RWPE2 (cell line): ENCODE measurements at regions not wholly inside any gene's neighbourhood (a gene's known extent, or its start where the extent isn't known, plus 50 kb on each side); places are given as distances from the start of the nearest gene placed in this dataset.

Experiments used
- ATAC-seq: fragments of 200-7000 bp; cut with Tn5 transposase; 3 replicates; pipeline ENCODE4 v1.9.1; 2021; ENCODE audit warnings: low read depth
- DNase-seq: peaks from one replicate; pipeline ENCODE4 v3.0.0-alpha.2; 2020; ENCODE audit warnings: low spot score
- H3K27ac ChIP-seq: fragments of 450-650 bp; 2 replicates; pipeline ENCODE4 v1.5.1; 2017; ENCODE audit warnings: mild to moderate bottlenecking; ENCODE audit not compliant: poor library complexity, severe bottlenecking
- H3K27me3 ChIP-seq: fragments of 250-450 bp; sonication (Bioruptor Pico); 2 replicates; pipeline ENCODE4 v1.5.1; 2021; ENCODE audit warnings: mild to moderate bottlenecking, moderate library complexity; ENCODE audit not compliant: insufficient read depth, poor library complexity, severe bottlenecking
- H3K36me3 ChIP-seq: fragments of 250-450 bp; sonication (Bioruptor Pico); 2 replicates; pipeline ENCODE4 v1.5.1; 2020; ENCODE audit warnings: low read depth, mild to moderate bottlenecking, moderate library complexity
- H3K4me1 ChIP-seq: fragments of 250-450 bp; sonication (Bioruptor Pico); 2 replicates; pipeline ENCODE4 v1.5.1; 2021; ENCODE audit warnings: mild to moderate bottlenecking, moderate library complexity; ENCODE audit not compliant: insufficient read depth, poor library complexity, severe bottlenecking
- H3K4me3 ChIP-seq: fragments of 250-450 bp; sonication (Bioruptor Pico); 2 replicates; pipeline ENCODE4 v1.5.1; 2021; ENCODE audit warnings: mild to moderate bottlenecking, moderate library complexity; ENCODE audit not compliant: severe bottlenecking
- H3K9me3 ChIP-seq: fragments of 250-450 bp; sonication (Bioruptor Pico); 2 replicates; pipeline ENCODE4 v1.5.1; 2021; ENCODE audit warnings: mild to moderate bottlenecking, moderate library complexity; ENCODE audit not compliant: severe bottlenecking
- TF ChIP-seq, protein P1 (sequence below): fragments of 450-650 bp; IDR thresholded peaks from one replicate; pipeline ENCODE4 v1.5.1; 2017; ENCODE audit warnings: mild to moderate bottlenecking, moderate library complexity; ENCODE audit not compliant: poor library complexity, severe bottlenecking

DNA sequence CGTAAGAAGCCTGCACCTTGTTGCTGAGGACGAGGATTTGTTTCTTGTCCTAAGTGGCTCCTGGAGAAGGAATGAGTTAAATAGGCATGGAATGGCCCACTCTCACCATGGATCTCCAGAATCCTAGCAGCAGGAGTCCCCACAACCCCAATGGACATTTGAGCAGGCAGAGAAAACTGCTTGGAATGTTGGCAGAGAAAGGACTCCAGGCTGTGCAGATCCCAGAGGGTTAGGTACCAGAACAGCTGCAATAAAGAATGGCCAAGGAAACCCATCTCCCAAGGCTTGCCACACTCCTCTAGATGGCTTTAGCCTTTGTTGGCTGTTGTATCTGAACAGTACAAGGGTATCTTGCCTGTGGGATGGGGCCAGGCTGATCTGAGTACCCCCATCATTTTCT lies 1415.7 kb upstream of the ADGRB3 start:
- H3K4me3 ChIP-seq, result no peak overlapping the region
- TF ChIP-seq, protein P1, sequence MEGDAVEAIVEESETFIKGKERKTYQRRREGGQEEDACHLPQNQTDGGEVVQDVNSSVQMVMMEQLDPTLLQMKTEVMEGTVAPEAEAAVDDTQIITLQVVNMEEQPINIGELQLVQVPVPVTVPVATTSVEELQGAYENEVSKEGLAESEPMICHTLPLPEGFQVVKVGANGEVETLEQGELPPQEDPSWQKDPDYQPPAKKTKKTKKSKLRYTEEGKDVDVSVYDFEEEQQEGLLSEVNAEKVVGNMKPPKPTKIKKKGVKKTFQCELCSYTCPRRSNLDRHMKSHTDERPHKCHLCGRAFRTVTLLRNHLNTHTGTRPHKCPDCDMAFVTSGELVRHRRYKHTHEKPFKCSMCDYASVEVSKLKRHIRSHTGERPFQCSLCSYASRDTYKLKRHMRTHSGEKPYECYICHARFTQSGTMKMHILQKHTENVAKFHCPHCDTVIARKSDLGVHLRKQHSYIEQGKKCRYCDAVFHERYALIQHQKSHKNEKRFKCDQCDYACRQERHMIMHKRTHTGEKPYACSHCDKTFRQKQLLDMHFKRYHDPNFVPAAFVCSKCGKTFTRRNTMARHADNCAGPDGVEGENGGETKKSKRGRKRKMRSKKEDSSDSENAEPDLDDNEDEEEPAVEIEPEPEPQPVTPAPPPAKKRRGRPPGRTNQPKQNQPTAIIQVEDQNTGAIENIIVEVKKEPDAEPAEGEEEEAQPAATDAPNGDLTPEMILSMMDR, result no peak
- no peak for ATAC-seq
- H3K4me1 ChIP-seq, result no peaks in the 10 kb centered on the region
- H3K9me3 ChIP-seq, result no peaks in the 10 kb centered on the region
- no peak for DNase-seq
- no peaks in the 10 kb centered on the region for H3K36me3 ChIP-seq
- no peak overlapping the region for H3K27ac ChIP-seq
- no peaks in the 10 kb centered on the region for H3K27me3 ChIP-seq

- DNase-seq (no peak), ATAC-seq (no peak)
- TF ChIP-seq, protein P1, result no peak
- H3K27me3 ChIP-seq, result no peaks in the 10 kb centered on the region
- no peak overlapping the region for H3K4me3 ChIP-seq
- no peaks in the 10 kb centered on the region for H3K4me1 ChIP-seq
- no peaks in the 10 kb centered on the region for H3K9me3 ChIP-seq
- H3K36me3 ChIP-seq, result no peaks in the 10 kb centered on the region
- no peak overlapping the region for H3K27ac ChIP-seq
Observed at GRCh38 chr6:67212584-67212983, 1422.5 kb upstream of the ADGRB3 start.

DNA sequence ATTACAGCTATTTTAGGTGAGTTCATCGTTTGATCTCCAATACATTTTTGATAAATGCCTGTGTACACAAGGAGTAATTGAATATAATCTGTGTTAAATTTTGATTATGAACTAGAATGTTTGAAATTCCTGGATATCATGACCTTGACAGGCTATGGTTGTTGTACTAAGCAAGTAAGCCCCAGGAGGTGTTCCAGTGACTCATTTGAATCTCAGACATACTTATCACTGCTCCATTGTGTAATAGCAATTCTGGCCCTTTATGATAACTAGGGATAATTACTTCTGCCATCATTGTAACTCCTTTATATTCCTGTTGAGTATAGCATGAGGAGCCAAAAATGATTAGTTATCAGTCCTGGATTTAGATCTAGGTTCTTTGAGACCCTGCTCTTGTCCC lies 1424.6 kb upstream of the ADGRB3 start:
- no peak overlapping the region for H3K27ac ChIP-seq
- no peaks in the 10 kb centered on the region for H3K9me3 ChIP-seq
- H3K36me3 ChIP-seq, result no peaks in the 10 kb centered on the region
- DNase-seq, result no peak
- ATAC-seq, result peak; percentile 56; the same call in 1 of the 3 replicates
- TF ChIP-seq, protein P1, result no peak
- no peaks in the 10 kb centered on the region for H3K4me1 ChIP-seq
- no peaks in the 10 kb centered on the region for H3K27me3 ChIP-seq
- H3K4me3 ChIP-seq, result no peak overlapping the region

DNA sequence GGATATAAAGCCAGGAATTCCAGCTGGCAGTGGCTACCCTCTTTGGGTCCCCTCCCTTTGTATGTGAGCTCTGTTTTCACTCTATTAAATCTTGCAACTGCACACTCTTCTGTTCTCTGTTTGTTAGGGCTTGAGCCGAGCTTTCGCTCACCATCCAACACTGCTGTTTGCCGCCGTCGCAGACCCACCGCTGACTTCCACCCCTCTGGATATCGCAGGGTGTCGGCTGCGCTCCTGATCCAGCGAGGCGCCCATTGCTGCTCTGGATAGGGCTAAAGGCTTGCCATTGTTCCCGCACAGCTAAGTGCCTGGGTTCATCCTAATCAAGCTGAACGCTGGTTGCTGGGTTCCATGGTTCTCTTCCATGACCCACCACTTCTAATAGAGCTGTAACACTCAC lies 1433.5 kb upstream of the ADGRB3 start:
- H3K36me3 ChIP-seq, result no peaks in the 10 kb centered on the region
- no peaks in the 10 kb centered on the region for H3K4me1 ChIP-seq
- TF ChIP-seq, protein P1, result no peak
- H3K9me3 ChIP-seq, result peaks cover 2% of the 10 kb centered on the region
- peaks cover 3% of the 10 kb centered on the region for H3K27me3 ChIP-seq
- no peak overlapping the region for H3K27ac ChIP-seq
- no peak for DNase-seq
- ATAC-seq, result no peak
- H3K4me3 ChIP-seq, result no peak overlapping the region

- no peak for ATAC-seq
- peaks cover 2% of the 10 kb centered on the region for H3K9me3 ChIP-seq
- TF ChIP-seq, protein P1, result no peak
Observed at GRCh38 chr6:67200626-67201403, 1434.3 kb upstream of the ADGRB3 start.

More at GRCh38 chr6:67200626-67201403, 1434.3 kb upstream of the ADGRB3 start:
- Histone ChIP-seq H3K27ac (no peak overlapping the region), H3K4me1 (no peaks in the 10 kb centered on the region), H3K27me3 (peaks cover 3% of the 10 kb centered on the region), H3K4me3 (no peak overlapping the region), H3K36me3 (no peaks in the 10 kb centered on the region)
- DNase-seq, result no peak
